ENCODE measurements at regions not wholly inside any gene's neighbourhood (a gene's known extent, or its start where the extent isn't known, plus 50 kb on each side); places are given as distances from the start of the nearest gene placed in this dataset.
A peak's percentile ranks its signal among the peaks of the same experiment; 100 is the strongest.

- H3K4me1 Mint-ChIP-seq: peaks cover 12% of the 10 kb centered on the region
- H3K36me3 Mint-ChIP-seq (ENCODE audit: low read depth): no peaks in the 10 kb centered on the region
- no peak overlapping the region for H3K27ac Mint-ChIP-seq
- no peaks in the 10 kb centered on the region for H3K27me3 Mint-ChIP-seq (ENCODE audit: low read depth, poor library complexity)
- no peak overlapping the region for H3K4me3 Mint-ChIP-seq
- H3K9me3 Mint-ChIP-seq: peaks cover 7% of the 10 kb centered on the region
- no peak for TF ChIP-seq CTCF (IDR thresholded peaks at IDR 0.05)
- no peak for DNase-seq
These were observed 156.7 kb downstream of the TMTC3 start for GRCh38 chr12:88298761-88299242.

GRCh38 chr12:88299567-88300101 lies 157.5 kb downstream of the TMTC3 start:
- H3K36me3 Mint-ChIP-seq (ENCODE audit: low read depth): no peaks in the 10 kb centered on the region
- DNase-seq: no peak

GRCh38 chr12:88300931-88301330 lies 158.8 kb downstream of the TMTC3 start:
- Mint-ChIP-seq H3K4me1 (peaks cover 12% of the 10 kb centered on the region), H3K27me3 (ENCODE audit: low read depth, poor library complexity) (no peaks in the 10 kb centered on the region), H3K4me3 (no peak overlapping the region), H3K9me3 (no peaks in the 10 kb centered on the region), H3K36me3 (ENCODE audit: low read depth) (no peaks in the 10 kb centered on the region), H3K27ac (no peak overlapping the region)
- DNase-seq: no peak
- TF ChIP-seq CTCF (IDR thresholded peaks at IDR 0.05): no peak

More at GRCh38 chr12:88299567-88300101, 157.5 kb downstream of the TMTC3 start:
- Mint-ChIP-seq H3K4me3 (no peak overlapping the region), H3K27ac (peak overlapping the region; percentile 11), H3K9me3 (peaks cover 6% of the 10 kb centered on the region), H3K27me3 (ENCODE audit: low read depth, poor library complexity) (no peaks in the 10 kb centered on the region), H3K4me1 (peaks cover 12% of the 10 kb centered on the region)
- TF ChIP-seq CTCF (IDR thresholded peaks at IDR 0.05): no peak

- TF ChIP-seq CTCF (IDR thresholded peaks at IDR 0.05): no peak
- Mint-ChIP-seq H3K9me3 (no peaks in the 10 kb centered on the region), H3K36me3 (ENCODE audit: low read depth) (no peaks in the 10 kb centered on the region), H3K4me3 (no peak overlapping the region), H3K27ac (no peak overlapping the region), H3K27me3 (ENCODE audit: low read depth, poor library complexity) (no peaks in the 10 kb centered on the region), H3K4me1 (peaks cover 12% of the 10 kb centered on the region)
- DNase-seq: no peak
These were observed 161.2 kb downstream of the TMTC3 start for GRCh38 chr12:88303335-88303734.

- no peak for DNase-seq
- no peaks in the 10 kb centered on the region for H3K27me3 Mint-ChIP-seq (ENCODE audit: low read depth, poor library complexity)
- no peak for TF ChIP-seq CTCF (IDR thresholded peaks at IDR 0.05)
- peaks cover 8% of the 10 kb centered on the region for H3K4me1 Mint-ChIP-seq
- no peaks in the 10 kb centered on the region for H3K36me3 Mint-ChIP-seq (ENCODE audit: low read depth)
- no peak overlapping the region for H3K27ac Mint-ChIP-seq
- H3K4me3 Mint-ChIP-seq: no peak overlapping the region
- no peaks in the 10 kb centered on the region for H3K9me3 Mint-ChIP-seq
These were observed 163.3 kb downstream of the TMTC3 start for GRCh38 chr12:88305254-88305890.
